Amygdala (tissue), 56 donors: ENCODE measurements at regions not wholly inside any gene's neighbourhood (a gene's known extent, or its start where the extent isn't known, plus 50 kb on each side); places are given as distances from the start of the nearest gene placed in this dataset.

ENCODE experiments used
- DNase-seq, 56 donors: peaks; one replicate each; lab custom pipeline; 2025; lab: John Stamatoyannopoulos, UW

GRCh38 chr4:112978691-112979472, 70.6 kb upstream of the ANK2 start:
- DNase-seq = no peak

GRCh38 chr4:112979881-112980421, 69.5 kb upstream of the ANK2 start:
- DNase-seq = no peak

GRCh38 chr4:112982680-112983079, 66.8 kb upstream of the ANK2 start:
- DNase-seq = no peak

- no peak for DNase-seq
Observed at GRCh38 chr4:112994732-112995464, 54.6 kb upstream of the ANK2 start.
